Aorta (tissue), 5 donors: ENCODE measurements at regions not wholly inside any gene's neighbourhood (a gene's known extent, or its start where the extent isn't known, plus 50 kb on each side); places are given as distances from the start of the nearest gene placed in this dataset.

ENCODE experiments used
- ATAC-seq: fragments of 200-7000 bp; cut with Tn5 transposase; one replicate; pipeline ENCODE4 v1.9.1; 2022; ENCODE audit warnings: moderate library complexity; ENCODE audit not compliant: low FRiP score
- DNase-seq, 2 donors: peaks; one replicate each; pipeline ENCODE4 v3.0.0-alpha.2; 2020
- H3K27ac ChIP-seq, 2 donors: one replicate each; pipeline ENCODE4 v1.5.1; 2013; ENCODE audit warnings: low read length in 2 of 2, mild to moderate bottlenecking in 2 of 2, moderate library complexity in 2 of 2, control low read depth in 1 of 2, inconsistent platforms in 1 of 2, low read depth in 1 of 2
- H3K27me3 ChIP-seq, 2 donors: one replicate each; pipeline ENCODE4 v1.6.1; 2013; ENCODE audit warnings: control low read depth in 1 of 2, low read length in 1 of 2, mild to moderate bottlenecking in 1 of 2, moderate library complexity in 1 of 2; ENCODE audit not compliant: insufficient read depth in 2 of 2, control insufficient read depth in 1 of 2
- H3K36me3 ChIP-seq, 2 donors: one replicate each; pipeline ENCODE4 v1.6.1; 2013; ENCODE audit warnings: control low read depth in 1 of 2, low read length in 1 of 2, mild to moderate bottlenecking in 1 of 2; ENCODE audit not compliant: insufficient read depth in 2 of 2, control insufficient read depth in 1 of 2
- H3K4me1 ChIP-seq, 2 donors: one replicate each; pipeline ENCODE4 v1.6.1; 2013; ENCODE audit warnings: low read length in 2 of 2, control low read depth in 1 of 2, mild to moderate bottlenecking in 1 of 2, moderate library complexity in 1 of 2; ENCODE audit not compliant: insufficient read depth in 2 of 2, control insufficient read depth in 1 of 2
- H3K4me3 ChIP-seq, 2 donors: one replicate each; pipeline ENCODE4 v1.5.1; 2013; ENCODE audit warnings: low read length in 2 of 2, control low read depth in 1 of 2, mild to moderate bottlenecking in 1 of 2
- H3K9me3 ChIP-seq: one replicate; pipeline ENCODE4 v1.6.1; 2013; ENCODE audit warnings: mild to moderate bottlenecking, low read length; ENCODE audit not compliant: control insufficient read depth
- WGBS, 2 donors: extraction: QIAGEN DNeasy Blood & Tissue Kit; methylation state at CpG; one replicate each; pipeline ENCODE4 v1.1.7; 2013; 5-methylcytosine and 5-hydroxymethylcytosine counted together
- intact Hi-C, 2 donors: fragments of 100-400 bp; cut with DNase I; formaldehyde crosslinking; loops; one replicate each; pipeline versions ENCODE4 v1.14.2 to v1.15.0; 2022
- donor health status: healthy with polysubstance abuse.
- donor health status: Bipolar disorder and iron deficiency.
- donor health status: DM: no; HTN: no; CAD: no.
- donor health status: DM: no; HTN: no; CAD: no.
- donor health status: DM: yes; HTN: yes; CAD: no.

DNA sequence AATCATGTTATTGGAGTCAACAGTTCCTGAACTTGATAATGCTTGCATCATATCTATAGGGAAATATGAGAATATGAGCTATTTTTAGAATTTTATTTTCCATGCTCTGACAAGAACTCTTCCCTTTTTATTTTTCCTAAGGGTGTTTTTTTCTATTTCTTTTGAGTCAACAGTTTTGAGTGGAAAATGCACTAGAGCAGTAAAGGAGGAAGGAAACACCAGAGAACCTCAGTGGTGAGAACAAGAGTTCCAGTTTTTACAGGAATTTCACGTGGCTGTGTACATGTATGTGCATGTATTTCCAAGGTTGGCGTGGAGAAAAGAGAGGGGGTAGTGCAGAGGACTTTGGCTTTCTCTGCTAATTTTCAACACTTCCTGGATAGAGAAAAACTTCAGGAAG is 63.6 kb upstream of the TNFSF18 start:
- DNase-seq (no peak), ATAC-seq (no peak)
- H3K4me1 ChIP-seq, result no peaks in the 10 kb centered on the region
- no peaks in the 10 kb centered on the region for H3K9me3 ChIP-seq
- no peaks in the 10 kb centered on the region for H3K36me3 ChIP-seq
- intact Hi-C loops, result no loop called here
- no peak overlapping the region for H3K27ac ChIP-seq
- WGBS, 2 donors, result 65 to 74% methylated on average over 2 of the region's 2 CpGs
- no peaks in the 10 kb centered on the region for H3K27me3 ChIP-seq
- H3K4me3 ChIP-seq, result no peak overlapping the region

DNA sequence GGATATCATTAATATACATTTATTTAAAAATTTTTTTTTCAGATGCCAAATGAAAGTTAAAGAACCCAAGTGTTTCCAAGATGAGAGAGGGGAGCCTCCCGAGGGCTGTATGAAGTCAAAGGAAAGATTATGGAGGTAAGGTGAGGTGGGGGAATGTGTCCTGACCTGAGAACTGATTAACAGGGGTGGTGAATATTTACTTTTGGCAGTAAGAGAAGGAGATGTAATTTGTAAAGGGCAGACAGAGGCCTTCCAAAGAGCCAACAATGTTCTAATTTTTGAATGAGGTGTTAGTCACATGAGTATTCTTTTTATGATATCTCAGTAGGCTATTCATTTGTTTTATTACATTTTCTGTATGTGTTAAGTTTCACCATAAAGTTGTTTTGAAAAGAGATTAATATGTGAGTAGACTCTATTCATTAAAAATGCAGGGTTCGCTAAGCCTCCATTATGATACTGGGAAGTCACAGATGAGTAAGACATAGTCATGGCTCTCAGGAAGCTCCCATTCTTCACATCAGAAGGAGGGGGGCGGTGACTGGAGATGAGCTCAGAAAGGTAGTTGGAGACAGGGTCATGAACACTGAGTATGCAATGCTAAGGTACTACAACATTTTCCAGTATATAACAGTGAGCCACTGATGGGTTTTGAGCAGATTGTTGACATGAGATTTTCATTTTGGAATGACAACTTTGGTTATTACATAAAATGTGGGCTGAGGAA is 62.4 kb upstream of the TNFSF18 start:
- Histone ChIP-seq H3K36me3 (no peaks in the 10 kb centered on the region), H3K27me3 (no peaks in the 10 kb centered on the region), H3K4me3 (no peak overlapping the region), H3K4me1 (no peaks in the 10 kb centered on the region), H3K27ac (no peak overlapping the region), H3K9me3 (no peaks in the 10 kb centered on the region)
- 86 to 89% methylated on average over 3 of the region's 3 CpGs for WGBS, 2 donors
- no peak for ATAC-seq
- intact Hi-C loops, result no loop called here
- DNase-seq, result no peak

DNA sequence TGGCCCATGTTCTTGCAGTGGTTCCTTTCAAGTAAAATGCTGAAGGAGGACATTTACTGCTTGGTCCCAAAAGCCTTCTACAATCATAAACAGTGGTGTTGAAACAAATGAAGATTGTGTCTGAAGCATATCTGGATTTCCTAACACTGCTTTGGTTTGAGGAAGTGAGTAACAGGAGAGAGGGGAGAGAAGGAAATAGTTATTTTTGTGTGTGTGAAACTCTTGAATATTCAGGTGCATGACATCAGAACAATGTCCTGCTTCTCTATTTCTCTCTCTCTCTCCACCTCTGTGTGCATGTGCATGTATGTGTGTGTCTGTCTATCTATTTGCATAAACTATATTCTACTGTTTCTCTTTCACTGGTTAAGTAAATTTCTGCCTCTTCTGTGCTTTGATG is 61.4 kb upstream of the TNFSF18 start:
- H3K36me3 ChIP-seq, result no peaks in the 10 kb centered on the region
- no peaks in the 10 kb centered on the region for H3K9me3 ChIP-seq
- ATAC-seq, result no peak
- no peaks in the 10 kb centered on the region for H3K27me3 ChIP-seq
- no peak overlapping the region for H3K4me3 ChIP-seq
- H3K4me1 ChIP-seq, result no peaks in the 10 kb centered on the region
- intact Hi-C loops, result no loop called here
- DNase-seq, result no peak
- H3K27ac ChIP-seq, result no peak overlapping the region

DNA sequence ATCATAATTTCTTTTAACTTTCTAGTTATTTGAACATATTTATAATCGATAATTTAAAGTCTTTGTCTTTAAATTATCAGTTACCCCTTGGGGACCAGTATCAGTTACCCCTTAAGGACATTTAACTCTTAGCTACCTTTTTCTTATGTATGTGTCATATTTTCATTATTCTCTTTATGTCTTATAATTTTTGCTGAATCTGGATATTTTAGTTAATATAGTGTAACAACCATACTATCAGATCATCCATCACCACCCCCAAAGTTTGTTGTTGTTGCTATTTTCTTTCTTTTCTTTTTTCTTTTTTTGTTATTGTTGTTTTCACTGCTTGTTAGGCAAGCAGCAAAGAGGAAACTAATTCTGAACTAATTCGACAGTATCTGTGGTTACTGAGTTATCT is 57.0 kb upstream of the TNFSF18 start:
- intact Hi-C loops, result no loop called here

DNA sequence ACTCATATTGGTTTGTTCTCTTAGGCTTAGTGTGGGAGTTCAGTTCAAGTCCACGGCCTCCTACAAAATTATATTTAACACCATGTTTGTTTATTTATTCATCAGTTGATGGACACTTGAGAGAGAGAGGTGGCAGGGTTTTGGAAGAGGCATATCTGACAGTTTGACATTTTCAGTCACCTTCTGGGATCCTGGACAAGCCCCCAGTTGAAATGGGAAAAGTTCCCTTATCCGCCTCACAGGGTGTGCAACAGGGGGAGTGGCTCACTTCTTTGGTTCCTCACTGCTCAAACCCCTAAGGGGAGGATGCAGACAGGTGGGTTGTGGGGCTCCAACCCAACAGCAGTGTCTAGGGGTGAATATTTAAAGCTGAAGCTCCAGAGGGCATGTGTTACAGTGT is 52.3 kb upstream of the TNFSF18 start:
- H3K9me3 ChIP-seq, result peaks cover 2% of the 10 kb centered on the region
- WGBS, 2 donors, result 93 to 96% methylated on average over 2 of the region's 2 CpGs
- no peaks in the 10 kb centered on the region for H3K27me3 ChIP-seq
- intact Hi-C loops, result no loop called here
- H3K4me3 ChIP-seq, result no peak overlapping the region
- ATAC-seq (no peak), DNase-seq (no peak)
- H3K4me1 ChIP-seq, result no peaks in the 10 kb centered on the region
- H3K36me3 ChIP-seq, result no peaks in the 10 kb centered on the region
- no peak overlapping the region for H3K27ac ChIP-seq

More for the DNA sequence above, 57.0 kb upstream of the TNFSF18 start:
- Histone ChIP-seq H3K27ac (no peak overlapping the region), H3K4me3 (no peak overlapping the region), H3K36me3 (no peaks in the 10 kb centered on the region), H3K4me1 (no peaks in the 10 kb centered on the region), H3K27me3 (no peaks in the 10 kb centered on the region), H3K9me3 (peaks cover 2% of the 10 kb centered on the region)
- DNase-seq, result no peak
- no peak for ATAC-seq
- WGBS, 2 donors, result 81 to 89% methylated on average over 2 of the region's 2 CpGs

DNA sequence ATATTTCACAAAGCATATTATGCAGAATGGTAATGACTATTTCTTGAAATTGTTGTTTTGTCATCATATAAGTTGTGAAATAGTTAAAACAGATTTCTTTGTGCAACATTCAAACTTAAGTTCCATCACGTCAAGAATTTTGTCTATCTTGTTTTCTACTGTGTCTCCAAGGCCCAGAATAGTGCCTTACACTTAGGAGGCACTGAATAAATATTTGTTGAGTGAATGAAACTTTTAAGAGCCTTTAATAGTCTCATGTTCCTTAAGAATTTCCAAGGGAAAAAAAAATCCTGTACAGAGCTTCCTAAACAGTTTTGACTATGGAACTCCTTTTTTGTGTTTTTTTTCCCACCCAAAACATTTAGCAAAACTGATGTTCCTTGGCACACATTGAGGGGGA is 50.8 kb upstream of the TNFSF18 start:
- no peaks in the 10 kb centered on the region for H3K27me3 ChIP-seq
- no peak overlapping the region for H3K27ac ChIP-seq
- H3K36me3 ChIP-seq, result no peaks in the 10 kb centered on the region
- WGBS, 2 donors, result 11 to 24% methylated on average over 1 of the region's 1 CpG
- H3K9me3 ChIP-seq, result peaks cover 2% of the 10 kb centered on the region
- intact Hi-C loops, result no loop called here
- no peaks in the 10 kb centered on the region for H3K4me1 ChIP-seq
- DNase-seq (no peak), ATAC-seq (no peak)
- no peak overlapping the region for H3K4me3 ChIP-seq

DNA sequence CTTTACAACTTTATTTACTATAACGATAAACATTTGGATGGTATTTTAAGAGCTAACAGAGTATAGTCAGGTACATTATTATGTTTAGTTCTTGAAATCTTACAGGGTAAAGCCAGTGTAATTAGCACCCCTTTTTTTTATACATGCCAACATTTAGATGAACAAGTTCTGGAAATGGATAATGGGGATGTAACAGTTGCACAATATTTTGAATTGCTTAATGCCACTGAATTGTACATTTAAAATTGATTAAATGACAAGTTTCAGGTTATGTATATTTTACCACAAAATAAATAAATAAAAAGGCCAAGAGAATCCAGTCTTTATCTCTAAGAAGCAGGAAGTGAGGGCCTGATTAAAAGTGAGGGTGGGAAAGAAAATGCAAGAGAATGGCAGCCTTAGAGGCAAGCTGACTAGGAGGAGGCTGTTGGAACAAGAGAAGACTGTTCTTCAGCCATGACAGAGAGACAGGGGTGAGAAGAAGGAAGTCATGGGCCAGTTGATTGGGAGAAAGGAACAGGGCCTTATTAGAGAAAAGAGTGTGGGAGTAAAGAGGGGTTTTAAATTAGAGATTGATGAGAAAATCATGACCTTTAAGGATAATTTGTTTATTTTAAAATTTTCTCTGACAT is 49.9 kb upstream of the TNFSF18 start:
- no peak for DNase-seq
- Histone ChIP-seq H3K4me1 (no peaks in the 10 kb centered on the region), H3K4me3 (no peak overlapping the region), H3K27me3 (no peaks in the 10 kb centered on the region), H3K27ac (no peak overlapping the region), H3K36me3 (no peaks in the 10 kb centered on the region), H3K9me3 (peaks cover 2% of the 10 kb centered on the region)
- no peak for ATAC-seq
- 94 to 97% methylated on average over 1 of the region's 1 CpG for WGBS, 2 donors
- intact Hi-C loops, result no loop called here
